GM12878 (cell line): ENCODE measurements at regions not wholly inside any gene's neighbourhood (a gene's known extent, or its start where the extent isn't known, plus 50 kb on each side); places are given as distances from the start of the nearest gene placed in this dataset.

ENCODE experiments used
- ATF7 ChIP-seq: fragments of 450-650 bp; IDR thresholded peaks from 2 replicates; pipeline ENCODE4 v1.6.1; 2016; ENCODE audit warnings: low read depth, mild to moderate bottlenecking
- GATAD2B ChIP-seq: fragments of 450-650 bp; conservative IDR thresholded peaks from 2 replicates; pipeline ENCODE4 v1.6.1; 2017; ENCODE audit warnings: low read depth, mild to moderate bottlenecking, moderate library complexity
- NBN ChIP-seq: fragments of 450-650 bp; IDR thresholded peaks from 2 replicates; pipeline ENCODE4 v1.6.1; 2016
- NFYA ChIP-seq: IDR thresholded peaks from 2 replicates; pipeline ENCODE4 v1.6.1; 2011; ENCODE audit warnings: low read depth, mild to moderate bottlenecking, low read length, improper control_type of control experiment, borderline replicate concordance
- PRDM15 ChIP-seq: fragments of 450-650 bp; formaldehyde crosslinking; IDR thresholded peaks from 2 replicates; pipeline ENCODE4 v1.4.0; 2020; ENCODE audit warnings: mild to moderate bottlenecking, moderate library complexity
- SMAD5 ChIP-seq: IDR thresholded peaks from 2 replicates; pipeline ENCODE4 v1.6.1; 2016; ENCODE audit warnings: antibody characterized with exemption, low read depth
- TAF1 ChIP-seq: IDR thresholded peaks from 2 replicates; pipeline ENCODE4 v1.6.1; 2011; ENCODE audit warnings: mild to moderate bottlenecking, low read depth, low read length, borderline replicate concordance
- ZNF207 ChIP-seq: fragments of 450-650 bp; IDR thresholded peaks from 2 replicates; pipeline ENCODE4 v1.6.1; 2014; ENCODE audit warnings: antibody characterized with exemption, mild to moderate bottlenecking, borderline replicate concordance
- ZNF592 ChIP-seq: fragments of 450-650 bp; IDR thresholded peaks from 2 replicates; pipeline ENCODE4 v1.6.1; 2017; ENCODE audit warnings: mild to moderate bottlenecking, moderate library complexity

GRCh38 chr1:102107441-102107840 is 110.7 kb upstream of the OLFM3 start (continued):
- TF ChIP-seq ZNF592 (no peak), ATF7 (no peak), SMAD5 (no peak), TAF1 (no peak), GATAD2B (no peak), ZNF207 (no peak), PRDM15 (CRISPR knock-in tag) (no peak), NFYA (no peak), NBN (no peak)
- TF ChIP-seq, all 136 proteins: peak for 0
